GM23338 (cell line): ENCODE measurements at regions not wholly inside any gene's neighbourhood (a gene's known extent, or its start where the extent isn't known, plus 50 kb on each side); places are given as distances from the start of the nearest gene placed in this dataset.

Experiments
- ATAC-seq: fragments of 200-7000 bp; cut with Tn5 transposase; 3 replicates; pipeline ENCODE4 v1.9.1; 2020
- DNase-seq: peaks from one replicate; pipeline ENCODE4 v3.0.0-alpha.2; 2015; ENCODE audit warnings: low spot score
- H2AFZ ChIP-seq: fragments of 200-600 bp; sonication (generic); 2 replicates; pipeline ENCODE4 v1.8.0; 2016; ENCODE audit warnings: antibody characterized with exemption, mild to moderate bottlenecking, moderate library complexity
- H3F3A ChIP-seq: fragments of 200-600 bp; sonication (generic); replicated peaks from 2 replicates; pipeline ENCODE4 v1.8.0; 2017; ENCODE audit warnings: antibody characterized with exemption, mixed run types, low read depth
- H3K27ac ChIP-seq: fragments of 200-600 bp; sonication (generic); 2 replicates; pipeline ENCODE4 v1.6.1; 2016; ENCODE audit warnings: low read depth
- H3K27me3 ChIP-seq: fragments of 200-600 bp; sonication (generic); 2 replicates; pipeline ENCODE4 v1.8.0; 2016; ENCODE audit warnings: mild to moderate bottlenecking, mixed run types, moderate library complexity; ENCODE audit not compliant: insufficient read depth
- H3K36me3 ChIP-seq: fragments of 200-600 bp; sonication (generic); 2 replicates; pipeline ENCODE4 v1.8.0; 2016; ENCODE audit warnings: mild to moderate bottlenecking; ENCODE audit not compliant: insufficient read depth
- H3K4me1 ChIP-seq: fragments of 200-600 bp; sonication (generic); 2 replicates; pipeline ENCODE4 v1.8.0; 2016; ENCODE audit warnings: mild to moderate bottlenecking, moderate library complexity; ENCODE audit not compliant: insufficient read depth
- H3K4me2 ChIP-seq: fragments of 200-600 bp; sonication (generic); 2 replicates; pipeline ENCODE4 v1.7.1; 2017; ENCODE audit warnings: mixed run types
- H3K4me3 ChIP-seq: fragments of 200-600 bp; sonication (generic); 2 replicates; pipeline ENCODE4 v1.6.1; 2016; ENCODE audit warnings: mixed run types
- H3K79me2 ChIP-seq: fragments of 200-600 bp; sonication (generic); replicated peaks from 2 replicates; pipeline ENCODE4 v1.8.0; 2017; ENCODE audit warnings: mild to moderate bottlenecking; ENCODE audit not compliant: insufficient read depth
- H3K9me2 ChIP-seq: fragments of 200-600 bp; sonication (generic); 2 replicates; pipeline ENCODE4 v1.8.0; 2017; ENCODE audit not compliant: insufficient read depth
- H4K20me1 ChIP-seq: fragments of 200-600 bp; sonication (generic); replicated peaks from 2 replicates; pipeline ENCODE4 v1.8.0; 2017; ENCODE audit warnings: mild to moderate bottlenecking; ENCODE audit not compliant: insufficient read depth
- H3K27ac Mint-ChIP-seq: 2 replicates; pipeline ENCODE4 v1.8.0; 2020; ENCODE audit warnings: inconsistent platforms, mild to moderate bottlenecking, moderate library complexity, mixed read lengths
- H3K27me3 Mint-ChIP-seq: 3 replicates; pipeline ENCODE4 v1.8.0; 2022; ENCODE audit warnings: low read depth, mild to moderate bottlenecking, moderate library complexity, mixed read lengths, inconsistent platforms; ENCODE audit not compliant: insufficient read depth, poor library complexity
- H3K36me3 Mint-ChIP-seq: 3 replicates; pipeline ENCODE4 v1.8.0; 2021; ENCODE audit warnings: low read depth, mild to moderate bottlenecking, inconsistent platforms, moderate library complexity, mixed read lengths
- H3K4me1 Mint-ChIP-seq: 3 replicates; pipeline ENCODE4 v1.8.0; 2020; ENCODE audit warnings: mild to moderate bottlenecking, inconsistent platforms, mixed read lengths
- H3K4me3 Mint-ChIP-seq: 3 replicates; pipeline ENCODE4 v1.8.0; 2021; ENCODE audit warnings: moderate library complexity, mild to moderate bottlenecking, inconsistent platforms, mixed read lengths
- H3K9me3 Mint-ChIP-seq: 3 replicates; pipeline ENCODE4 v1.8.0; 2020; ENCODE audit warnings: moderate library complexity, mild to moderate bottlenecking, inconsistent platforms, mixed read lengths
- CTCF ChIP-seq, 2 experiments: fragments of 200-600 bp in 1 of 2; sonication (generic) in 1 of 2; conservative IDR thresholded peaks; 2 replicates each; pipeline versions ENCODE4 v1.5.1 to v1.6.1; 2016 to 2017; ENCODE audit warnings: antibody characterized with exemption in 2 of 2, low read depth in 2 of 2, mild to moderate bottlenecking in 2 of 2, moderate library complexity in 1 of 2
- ETS1 ChIP-seq: IDR thresholded peaks from 2 replicates; pipeline ENCODE4 v1.6.1; 2016; ENCODE audit warnings: antibody characterized with exemption
- EZH2phosphoT487 ChIP-seq: fragments of 200-600 bp; sonication (generic); IDR thresholded peaks from one replicate; pipeline ENCODE4 v1.8.1; 2018; ENCODE audit warnings: antibody characterized with exemption; ENCODE audit not compliant: unreplicated experiment
- JUNB ChIP-seq: IDR thresholded peaks from one replicate; pipeline ENCODE4 v1.6.1; 2016; ENCODE audit warnings: antibody characterized with exemption; ENCODE audit not compliant: unreplicated experiment
- STAT1 ChIP-seq: IDR thresholded peaks from one replicate; pipeline ENCODE4 v1.6.1; 2016; ENCODE audit warnings: antibody characterized with exemption; ENCODE audit not compliant: unreplicated experiment
- ZNF114 ChIP-seq: fragments of 250-450 bp; sonication (Bioruptor Pico); IDR thresholded peaks from 2 replicates; pipeline ENCODE4 v1.5.0; 2020; ENCODE audit warnings: mild to moderate bottlenecking, moderate library complexity
- ZNF331 ChIP-seq: fragments of 250-450 bp; sonication (Bioruptor Pico); IDR thresholded peaks from 2 replicates; pipeline ENCODE4 v1.5.0; 2020; ENCODE audit warnings: low read depth, mild to moderate bottlenecking, moderate library complexity

- Histone ChIP-seq H3K36me3 (no peaks in the 10 kb centered on the region), H3F3A (no peaks in the 10 kb centered on the region), H3K4me2 (no peak overlapping the region), H4K20me1 (no peaks in the 10 kb centered on the region), H3K27me3 (no peaks in the 10 kb centered on the region), H3K27ac (no peak overlapping the region), H2AFZ (no peak overlapping the region), H3K79me2 (no peaks in the 10 kb centered on the region), H3K9me2 (peaks cover 3% of the 10 kb centered on the region; the same call in 1 of the 2 replicates), H3K4me1 (no peaks in the 10 kb centered on the region), H3K4me3 (no peak overlapping the region)
- Mint-ChIP-seq H3K36me3 (peaks cover 1% of the 10 kb centered on the region; the same call in 1 of the 3 replicates), H3K9me3 (peaks cover 13% of the 10 kb centered on the region), H3K27ac (no peak overlapping the region), H3K27me3 (peaks cover 7% of the 10 kb centered on the region), H3K4me1 (no peaks in the 10 kb centered on the region), H3K4me3 (no peak overlapping the region)
- ATAC-seq (no peak), DNase-seq (no peak)
- no peak for TF ChIP-seq JUNB
Observed at GRCh38 chr1:29800522-29800956, 564.2 kb downstream of the PTPRU start.

- Histone ChIP-seq H4K20me1 (no peaks in the 10 kb centered on the region), H3K4me3 (no peak overlapping the region), H3K9me2 (peaks cover 3% of the 10 kb centered on the region; the same call in 1 of the 2 replicates), H3F3A (no peaks in the 10 kb centered on the region), H3K4me2 (no peak overlapping the region), H3K79me2 (no peaks in the 10 kb centered on the region), H2AFZ (no peak overlapping the region), H3K4me1 (no peaks in the 10 kb centered on the region), H3K36me3 (no peaks in the 10 kb centered on the region), H3K27ac (no peak overlapping the region), H3K27me3 (no peaks in the 10 kb centered on the region)
- Mint-ChIP-seq H3K27ac (no peak overlapping the region), H3K4me1 (no peaks in the 10 kb centered on the region), H3K4me3 (no peak overlapping the region), H3K27me3 (peaks cover 4% of the 10 kb centered on the region), H3K36me3 (peaks cover 3% of the 10 kb centered on the region; the same call in 1 of the 3 replicates), H3K9me3 (peaks cover 15% of the 10 kb centered on the region)
- DNase-seq (no peak), ATAC-seq (no peak)
- no peak for TF ChIP-seq CTCF (conservative IDR thresholded peaks at IDR 0.05; ENCODE audit: low read depth in 2 of 2)
- no peak for TF ChIP-seq STAT1
- no peak for TF ChIP-seq ETS1
- TF ChIP-seq ZNF114 (CRISPR knock-in tag) = no peak
- no peak for TF ChIP-seq ZNF331
- no peak for TF ChIP-seq EZH2phosphoT487
- no peak for TF ChIP-seq JUNB
Observed at GRCh38 chr1:29800120-29800519, 563.8 kb downstream of the PTPRU start.
